HG02840 (cell line): ENCODE measurements at regions not wholly inside any gene's neighbourhood (a gene's known extent, or its start where the extent isn't known, plus 50 kb on each side); places are given as distances from the start of the nearest gene placed in this dataset.
"Not testable (repeated sequence)": the region's sequence is repeated elsewhere in the genome, so short reads cannot be mapped to it uniquely, and the experiment has no call there.

Experiments
- ATAC-seq: cut with Tn5 transposase; IDR thresholded peaks from one replicate; pipeline ENCODE4 v1.9.1; 2021; ENCODE audit warnings: mild to moderate bottlenecking, moderate library complexity, moderate number of reproducible peaks; ENCODE audit not compliant: unreplicated experiment, low FRiP score

GRCh38 chr21:27062443-27062842, 95.6 kb upstream of the ADAMTS5 start:
- ATAC-seq, result no peak

GRCh38 chr21:27061770-27062169, 94.9 kb upstream of the ADAMTS5 start:
- ATAC-seq, result no peak

GRCh38 chr21:27060190-27060589, 93.3 kb upstream of the ADAMTS5 start:
- no peak for ATAC-seq

GRCh38 chr21:27058673-27059605, 92.1 kb upstream of the ADAMTS5 start:
- ATAC-seq, result no peak

- ATAC-seq, result no peak
These were observed 91.1 kb upstream of the ADAMTS5 start for GRCh38 chr21:27057997-27058396.

GRCh38 chr21:27047658-27048314, 80.9 kb upstream of the ADAMTS5 start:
- no peak for ATAC-seq

GRCh38 chr21:27047283-27047657, 80.4 kb upstream of the ADAMTS5 start:
- ATAC-seq, result no peak

- no peak for ATAC-seq
These were observed 78.5 kb upstream of the ADAMTS5 start for GRCh38 chr21:27045281-27045985.

- no peak for ATAC-seq
These were observed 76.5 kb upstream of the ADAMTS5 start for GRCh38 chr21:27043377-27043776.

- no peak for ATAC-seq
These were observed 74.0 kb upstream of the ADAMTS5 start for GRCh38 chr21:27040738-27041469.

GRCh38 chr21:27036736-27037301, 69.9 kb upstream of the ADAMTS5 start:
- no peak for ATAC-seq

- ATAC-seq, result no peak
These were observed 68.9 kb upstream of the ADAMTS5 start for GRCh38 chr21:27035791-27036190.

GRCh38 chr21:27034796-27035195, 67.9 kb upstream of the ADAMTS5 start:
- ATAC-seq, result no peak

- no peak for ATAC-seq
These were observed 66.6 kb upstream of the ADAMTS5 start for GRCh38 chr21:27033471-27033870.

- ATAC-seq, result no peak
These were observed 59.6 kb upstream of the ADAMTS5 start for GRCh38 chr21:27026501-27026900.

- ATAC-seq, result not testable (repeated sequence)
These were observed 58.8 kb upstream of the ADAMTS5 start for GRCh38 chr21:27025708-27026107.

- no peak for ATAC-seq
These were observed 58.1 kb upstream of the ADAMTS5 start for GRCh38 chr21:27024971-27025370.

- no peak for ATAC-seq
These were observed 57.4 kb upstream of the ADAMTS5 start for GRCh38 chr21:27024301-27024700.

GRCh38 chr21:27023186-27023585, 56.3 kb upstream of the ADAMTS5 start:
- ATAC-seq, result no peak

- no peak for ATAC-seq
These were observed 54.9 kb upstream of the ADAMTS5 start for GRCh38 chr21:27021801-27022200.
